HepG2 (cell line): ENCODE measurements at regions not wholly inside any gene's neighbourhood (a gene's known extent, or its start where the extent isn't known, plus 50 kb on each side); places are given as distances from the start of the nearest gene placed in this dataset.

ENCODE experiments used
- ATF7 ChIP-seq, 2 experiments: fragments of 450-650 bp in 1 of 2; sonication (generic) in 1 of 2; formaldehyde crosslinking in 1 of 2; IDR thresholded peaks; 2 replicates each; pipeline versions ENCODE4 v1.4.0 to v1.6.1; 2016 to 2020; ENCODE audit warnings: antibody characterized with exemption in 1 of 2, mild to moderate bottlenecking in 1 of 2, missing genetic modification reagents in 1 of 2
- CHCHD3 ChIP-seq: sonication (generic); formaldehyde crosslinking; IDR thresholded peaks from 2 replicates; pipeline ENCODE4 v1.8.0; 2022; ENCODE audit warnings: mild to moderate bottlenecking, missing genetic modification reagents, moderate library complexity
- HNRNPK ChIP-seq: fragments of 200-400 bp; formaldehyde crosslinking; IDR thresholded peaks from 2 replicates; pipeline ENCODE4 v1.6.1; 2018; ENCODE audit warnings: low read length, low read depth, moderate library complexity, mild to moderate bottlenecking; ENCODE audit not compliant: poor library complexity, severe bottlenecking
- RFX3 ChIP-seq: IDR thresholded peaks from 2 replicates; pipeline ENCODE4 v1.6.1; 2016; ENCODE audit warnings: missing biosample characterization, missing genetic modification reagents
- TEF ChIP-seq: sonication (generic); formaldehyde crosslinking; IDR thresholded peaks from 2 replicates; pipeline ENCODE4 v1.5.0; 2020; ENCODE audit warnings: missing genetic modification reagents
- TRIM22 ChIP-seq: fragments of 450-650 bp; IDR thresholded peaks from 2 replicates; pipeline ENCODE4 v1.6.1; 2017
- ZBTB40 ChIP-seq, 2 experiments: fragments of 450-650 bp in 1 of 2; sonication (generic) in 1 of 2; formaldehyde crosslinking in 1 of 2; IDR thresholded peaks; 2 replicates each; pipeline versions ENCODE4 v1.6.1 to v1.8.0; 2016 to 2022; ENCODE audit warnings: antibody characterized with exemption in 1 of 2, mild to moderate bottlenecking in 1 of 2, missing genetic modification reagents in 1 of 2
- ZNF598 ChIP-seq: sonication (generic); formaldehyde crosslinking; IDR thresholded peaks from 2 replicates; pipeline ENCODE4 v1.5.1; 2020; ENCODE audit warnings: mild to moderate bottlenecking, missing genetic modification reagents, borderline replicate concordance
- ZNF646 ChIP-seq: sonication (generic); formaldehyde crosslinking; IDR thresholded peaks from 2 replicates; pipeline ENCODE4 v1.9.0; 2021; ENCODE audit warnings: mild to moderate bottlenecking, missing genetic modification reagents
- ZNF780A ChIP-seq: sonication (generic); formaldehyde crosslinking; IDR thresholded peaks from 2 replicates; pipeline ENCODE4 v1.8.0; 2022; ENCODE audit warnings: mild to moderate bottlenecking, missing genetic modification reagents, moderate library complexity

GRCh38 chr20:50381075-50381732 is 129.0 kb upstream of the PTPN1 start (continued):
- TF ChIP-seq ZBTB40 (IDR thresholded peaks at IDR 0.05), result peak; percentile 38
- no peak for TF ChIP-seq ZBTB40 (CRISPR knock-in tag; IDR thresholded peaks at IDR 0.05)
- peak; percentile 85; the same call in 1 of the 2 replicates for TF ChIP-seq TRIM22
- TF ChIP-seq ZNF646 (CRISPR knock-in tag), result peak; percentile 97
- TF ChIP-seq TEF (CRISPR knock-in tag), result no peak
- no peak for TF ChIP-seq CHCHD3 (CRISPR knock-in tag)
- 0 out of 2 replicates have a peak, but pooled peaks have one; percentile 54 for TF ChIP-seq ZNF780A
- TF ChIP-seq ATF7 (IDR thresholded peaks at IDR 0.05), result peak; percentile 28; the same call in 1 of the 2 replicates
- TF ChIP-seq ATF7 (CRISPR knock-in tag; IDR thresholded peaks at IDR 0.05), result no peak
- TF ChIP-seq HNRNPK, result peak; percentile 100
- no peak for TF ChIP-seq RFX3
- no peak for TF ChIP-seq ZNF598
